Mesenchymal stem cell (in vitro differentiated cells and primary cell): ENCODE measurements at regions not wholly inside any gene's neighbourhood (a gene's known extent, or its start where the extent isn't known, plus 50 kb on each side); places are given as distances from the start of the nearest gene placed in this dataset.
A peak's percentile ranks its signal among the peaks of the same experiment; 100 is the strongest.
"Not testable (repeated sequence)": the region's sequence is repeated elsewhere in the genome, so short reads cannot be mapped to it uniquely, and the experiment has no call there.

Source experiments
- DNase-seq: peaks from one replicate; pipeline ENCODE4 v3.0.0-alpha.2; 2013
- H2AFZ ChIP-seq: one replicate; pipeline ENCODE4 v1.6.1; 2013; ENCODE audit warnings: low read depth, mild to moderate bottlenecking, control low read depth, inconsistent platforms, low read length, moderate library complexity
- H2AK5ac ChIP-seq: 2 replicates; pipeline ENCODE4 v1.6.1; 2013; ENCODE audit warnings: low read length, moderate library complexity, mild to moderate bottlenecking, inconsistent platforms; ENCODE audit not compliant: severe bottlenecking
- H2BK120ac ChIP-seq: one replicate; pipeline ENCODE4 v1.6.1; 2013; ENCODE audit warnings: low read depth, mild to moderate bottlenecking, inconsistent platforms, low read length, moderate library complexity
- H2BK12ac ChIP-seq, 2 experiments: one replicate each; pipeline ENCODE4 v1.6.1; 2013; ENCODE audit warnings: inconsistent platforms in 2 of 2, low read length in 2 of 2, mild to moderate bottlenecking in 2 of 2, moderate library complexity in 2 of 2, control low read depth in 1 of 2
- H2BK15ac ChIP-seq: one replicate; pipeline ENCODE4 v1.6.1; 2013; ENCODE audit warnings: mild to moderate bottlenecking, low read depth, inconsistent platforms; ENCODE audit not compliant: poor library complexity, severe bottlenecking
- H2BK5ac ChIP-seq: 2 replicates; pipeline ENCODE4 v1.6.1; 2013; ENCODE audit warnings: low read depth, mild to moderate bottlenecking, low read length, control low read depth, inconsistent platforms; ENCODE audit not compliant: poor library complexity, severe bottlenecking
- H3K14ac ChIP-seq, 2 experiments: one replicate each; pipeline ENCODE4 v1.6.1; 2013; ENCODE audit warnings: inconsistent platforms in 2 of 2, low read length in 2 of 2, control low read depth in 1 of 2, mild to moderate bottlenecking in 1 of 2, moderate library complexity in 1 of 2
- H3K18ac ChIP-seq, 2 experiments: one replicate each; pipeline ENCODE4 v1.6.1; 2013; ENCODE audit warnings: inconsistent platforms in 2 of 2, low read length in 2 of 2, control low read depth in 1 of 2, low read depth in 1 of 2, mild to moderate bottlenecking in 1 of 2
- H3K23ac ChIP-seq, 2 experiments: one replicate each; pipeline ENCODE4 v1.6.1; 2013; ENCODE audit warnings: inconsistent platforms in 2 of 2, low read length in 2 of 2, mild to moderate bottlenecking in 2 of 2, moderate library complexity in 2 of 2, control low read depth in 1 of 2
- H3K27ac ChIP-seq: 2 replicates; pipeline ENCODE4 v1.5.1; 2013; ENCODE audit warnings: mild to moderate bottlenecking, moderate library complexity, low read length, control low read depth, inconsistent platforms; ENCODE audit not compliant: poor library complexity, severe bottlenecking
- H3K27me3 ChIP-seq, 2 experiments: 2 replicates each; pipeline versions ENCODE4 v1.6.1 to v1.7.0; 2013; ENCODE audit warnings: low read length in 2 of 2, mild to moderate bottlenecking in 2 of 2, moderate library complexity in 2 of 2, control low read depth in 1 of 2, inconsistent platforms in 1 of 2; ENCODE audit not compliant: control insufficient read depth in 1 of 2, insufficient read depth in 1 of 2
- H3K36me3 ChIP-seq, 2 experiments: 2 replicates each; pipeline versions ENCODE4 v1.6.1 to v1.7.0; 2013; ENCODE audit warnings: low read length in 2 of 2, control low read depth in 1 of 2, inconsistent platforms in 1 of 2, low read depth in 1 of 2, mild to moderate bottlenecking in 1 of 2; ENCODE audit not compliant: insufficient read depth in 2 of 2, control insufficient read depth in 1 of 2
- H3K4ac ChIP-seq, 2 experiments: one replicate each; pipeline ENCODE4 v1.6.1; 2013; ENCODE audit warnings: inconsistent platforms in 2 of 2, low read length in 2 of 2, mild to moderate bottlenecking in 2 of 2, moderate library complexity in 2 of 2, control low read depth in 1 of 2, low read depth in 1 of 2
- H3K4me1 ChIP-seq: 2 replicates; pipeline ENCODE4 v1.6.1; 2013; ENCODE audit warnings: low read depth, low read length, control low read depth; ENCODE audit not compliant: control insufficient read depth, insufficient read depth
- H3K4me2 ChIP-seq: 2 replicates; pipeline ENCODE4 v1.6.1; 2013; ENCODE audit warnings: low read length, mild to moderate bottlenecking, inconsistent platforms; ENCODE audit not compliant: poor library complexity, severe bottlenecking
- H3K4me3 ChIP-seq, 2 experiments: 2 replicates each; pipeline versions ENCODE4 v1.5.1 to v1.7.0; 2013; ENCODE audit warnings: low read length in 2 of 2, mild to moderate bottlenecking in 2 of 2, control low read depth in 1 of 2, low read depth in 1 of 2; ENCODE audit not compliant: insufficient read depth in 1 of 2
- H3K79me1 ChIP-seq: replicated peaks from 2 replicates; pipeline ENCODE4 v1.6.1; 2013; ENCODE audit warnings: mild to moderate bottlenecking, control low read depth, low read length, inconsistent platforms; ENCODE audit not compliant: poor library complexity, severe bottlenecking
- H3K9ac ChIP-seq: 2 replicates; pipeline ENCODE4 v1.7.0; 2013; ENCODE audit warnings: mild to moderate bottlenecking, low read length, moderate library complexity
- H3K9me3 ChIP-seq: 2 replicates; pipeline ENCODE4 v1.7.0; 2013; ENCODE audit warnings: mild to moderate bottlenecking, low read length; ENCODE audit not compliant: control insufficient read depth
- H4K8ac ChIP-seq: one replicate; pipeline ENCODE4 v1.6.1; 2013; ENCODE audit warnings: inconsistent platforms, mild to moderate bottlenecking, low read length, moderate library complexity
- H4K91ac ChIP-seq: one replicate; pipeline ENCODE4 v1.6.1; 2013; ENCODE audit warnings: mild to moderate bottlenecking, low read length, inconsistent platforms
- WGBS: methylation state at CpG from one replicate; pipeline ENCODE4 v1.1.7; 2013; ENCODE audit warnings: mixed read lengths; 5-methylcytosine and 5-hydroxymethylcytosine counted together

DNA sequence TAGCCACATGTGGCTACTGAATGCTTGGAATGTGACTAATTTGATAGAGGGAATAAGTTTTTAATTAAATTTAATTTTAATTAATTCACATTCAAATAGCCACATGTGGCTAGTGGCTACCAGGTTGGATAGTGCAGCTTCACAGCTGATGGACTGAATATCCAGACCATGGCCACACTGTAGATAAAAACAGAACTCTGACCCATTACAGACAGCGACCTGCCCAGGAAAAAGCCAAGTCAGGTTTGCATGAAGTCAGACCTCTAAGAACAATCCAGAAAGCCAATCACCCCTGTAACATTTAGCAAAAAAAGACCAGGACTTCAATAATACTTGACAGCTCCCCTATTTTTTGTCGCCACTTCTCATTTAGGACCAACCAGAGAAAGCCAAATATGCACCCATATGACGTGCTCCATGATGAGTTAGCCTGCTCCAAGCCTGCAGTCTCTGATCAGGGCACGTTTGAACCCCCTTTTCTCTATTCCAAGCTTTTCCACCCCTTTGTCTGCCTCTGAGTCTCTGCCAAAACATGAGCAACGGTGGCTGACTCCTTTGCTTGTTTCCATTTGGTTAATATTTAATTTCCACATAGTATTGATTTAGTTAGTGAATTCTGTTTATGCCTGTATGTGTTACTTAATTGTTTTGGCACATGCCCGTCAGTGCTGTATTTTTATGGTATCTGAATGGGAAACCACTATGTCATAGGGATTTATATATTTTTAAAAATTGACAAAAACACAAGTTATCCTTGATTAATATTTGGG, 636.3 kb downstream of the UTRN start:
- peak overlapping the region; percentile 15 for H3K27ac ChIP-seq
- no peak overlapping the region for H2BK5ac ChIP-seq
- H3K9ac ChIP-seq: no peak overlapping the region
- no peak overlapping the region for H3K18ac ChIP-seq
- no peak overlapping the region for H2BK12ac ChIP-seq
- H3K4ac ChIP-seq: no peak overlapping the region
- no peaks in the 10 kb centered on the region for H3K36me3 ChIP-seq
- no peak overlapping the region for H2BK15ac ChIP-seq
- H4K8ac ChIP-seq: no peak overlapping the region
- no peak overlapping the region for H3K14ac ChIP-seq
- H4K91ac ChIP-seq: no peak overlapping the region
- H3K4me1 ChIP-seq: peaks cover 6% of the 10 kb centered on the region
- no peak for DNase-seq
- H3K79me1 ChIP-seq: no peaks in the 10 kb centered on the region
- no peak overlapping the region for H2AFZ ChIP-seq
- H2BK120ac ChIP-seq: no peak overlapping the region
- H3K27me3 ChIP-seq: no peaks in the 10 kb centered on the region
- no peak overlapping the region for H3K23ac ChIP-seq
- H2AK5ac ChIP-seq: no peak overlapping the region
- H3K4me2 ChIP-seq: peak overlapping the region; percentile 50
- 60% methylated on average over 4 of the region's 6 CpGs for WGBS
- no peaks in the 10 kb centered on the region for H3K9me3 ChIP-seq
- H3K4me3 ChIP-seq: no peak overlapping the region

DNA sequence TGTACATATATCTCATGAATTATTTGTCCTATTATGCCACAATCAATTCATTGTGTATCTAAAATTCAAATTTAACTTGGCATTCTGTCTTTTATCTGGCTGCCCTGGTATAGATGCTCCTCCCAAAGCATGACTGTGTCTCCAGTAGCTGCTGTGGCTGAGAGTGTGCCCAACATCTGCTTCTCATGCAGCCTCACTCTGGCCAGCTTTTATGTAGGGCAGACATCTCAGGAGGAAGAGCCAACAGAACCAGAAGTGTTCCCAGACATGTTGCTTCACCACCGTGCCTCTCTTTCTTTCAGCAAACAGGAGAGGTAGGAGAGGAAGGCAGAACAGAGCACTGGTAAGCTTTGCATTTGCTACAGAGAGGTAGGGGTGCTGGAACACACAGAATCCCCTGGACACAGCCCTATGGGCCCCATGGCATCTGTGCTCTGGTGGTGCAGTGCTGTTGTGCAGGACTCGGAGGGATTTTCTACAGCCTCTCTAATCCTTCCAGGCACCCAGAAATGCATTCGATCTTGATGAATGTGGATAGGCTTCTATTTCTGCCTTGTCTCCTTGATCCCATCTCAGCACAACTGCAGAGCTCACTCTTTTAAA, 637.1 kb downstream of the UTRN start:
- Histone ChIP-seq H3K4me2 (no peak overlapping the region), H2AK5ac (no peak overlapping the region), H3K4ac (no peak overlapping the region), H3K9me3 (no peaks in the 10 kb centered on the region), H3K27ac (no peak overlapping the region), H3K14ac (no peak overlapping the region), H4K91ac (no peak overlapping the region), H3K4me3 (peak overlapping the region in 1 of 2 experiments; percentile 48), H3K36me3 (no peaks in the 10 kb centered on the region), H4K8ac (no peak overlapping the region), H3K18ac (no peak overlapping the region), H2AFZ (no peak overlapping the region), H2BK5ac (no peak overlapping the region), H3K79me1 (no peaks in the 10 kb centered on the region), H3K9ac (peak overlapping the region; percentile 40), H2BK12ac (no peak overlapping the region), H2BK120ac (no peak overlapping the region), H3K4me1 (peaks cover 6% of the 10 kb centered on the region), H3K23ac (no peak overlapping the region), H2BK15ac (peak overlapping the region; percentile 40), H3K27me3 (no peaks in the 10 kb centered on the region)
- DNase-seq: no peak
- 94% methylated on average over 2 of the region's 3 CpGs for WGBS

DNA sequence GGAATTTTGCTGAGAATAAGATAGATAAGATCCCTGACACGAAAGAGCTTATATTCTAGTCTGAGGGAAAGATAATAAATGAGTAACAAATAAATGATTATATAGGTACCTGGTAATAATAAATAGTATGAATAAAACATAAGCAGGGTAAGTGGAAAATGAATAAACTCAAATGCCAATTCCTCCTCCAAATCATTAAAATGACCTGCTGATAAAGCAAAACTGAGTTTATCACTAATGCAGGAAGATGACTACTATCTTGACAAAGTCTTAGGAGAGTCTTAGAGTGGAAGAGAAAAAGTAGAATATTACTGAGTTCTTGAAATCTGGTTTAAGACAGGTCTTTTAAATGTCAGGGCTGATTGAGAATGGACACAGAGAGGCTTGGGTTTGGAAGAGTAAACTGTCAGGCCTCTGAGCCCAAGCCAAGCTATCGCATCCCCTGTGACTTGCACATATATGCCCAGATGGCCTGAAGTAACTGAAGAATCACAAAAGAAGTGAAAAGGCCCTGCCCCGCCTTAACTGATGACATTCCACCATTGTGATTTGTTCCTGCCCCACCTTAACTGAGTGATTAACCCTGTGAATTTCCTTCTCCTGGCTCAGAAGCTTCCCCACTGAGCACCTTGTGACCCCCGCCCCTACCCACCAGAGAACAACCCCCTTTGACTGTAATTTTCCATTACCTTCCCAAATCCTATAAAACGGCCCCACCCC, 637.8 kb downstream of the UTRN start:
- H2BK120ac ChIP-seq, H3K27me3 ChIP-seq, H3K9me3 ChIP-seq, H3K14ac ChIP-seq, H2BK15ac ChIP-seq, H4K91ac ChIP-seq, H3K23ac ChIP-seq, H3K4ac ChIP-seq, H3K36me3 ChIP-seq, H3K4me2 ChIP-seq, H2BK12ac ChIP-seq, H3K79me1 ChIP-seq, H3K18ac ChIP-seq, DNase-seq, H3K4me1 ChIP-seq, H2AFZ ChIP-seq, H2AK5ac ChIP-seq, H4K8ac ChIP-seq, H2BK5ac ChIP-seq, H3K27ac ChIP-seq: not testable (repeated sequence)
- 85% methylated on average over 4 of the region's 5 CpGs for WGBS
- peak overlapping the region; percentile 40 for H3K9ac ChIP-seq
- peak overlapping the region in 1 of 2 experiments; percentile 48 for H3K4me3 ChIP-seq

DNA sequence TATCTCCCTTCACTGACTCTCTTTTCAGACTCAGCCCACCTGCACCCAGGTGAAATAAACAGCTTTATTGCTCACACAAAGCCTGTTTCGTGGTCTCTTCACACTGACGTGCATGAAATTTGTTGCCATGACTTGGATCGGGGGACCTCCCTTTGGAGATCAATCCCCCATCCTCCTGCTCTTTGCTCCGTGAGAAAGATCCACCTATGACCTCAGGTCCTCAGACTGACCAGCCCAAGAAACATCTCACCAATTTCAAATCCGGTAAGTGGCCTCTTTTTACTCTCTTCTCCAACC, 638.3 kb downstream of the UTRN start:
- H3K27me3 ChIP-seq, H4K91ac ChIP-seq, H2BK12ac ChIP-seq, H3K9me3 ChIP-seq, H3K4ac ChIP-seq, H3K27ac ChIP-seq, H4K8ac ChIP-seq, H2BK120ac ChIP-seq, H3K23ac ChIP-seq, H2AFZ ChIP-seq, DNase-seq, H3K9ac ChIP-seq, H2AK5ac ChIP-seq, H3K14ac ChIP-seq, H3K4me3 ChIP-seq, H2BK15ac ChIP-seq, H3K4me1 ChIP-seq, H3K79me1 ChIP-seq, H3K18ac ChIP-seq, H3K36me3 ChIP-seq, H3K4me2 ChIP-seq, H2BK5ac ChIP-seq: not testable (repeated sequence)
- WGBS: 71% methylated on average over 4 of the region's 5 CpGs
